H9 (cell line): ENCODE measurements at regions not wholly inside any gene's neighbourhood (a gene's known extent, or its start where the extent isn't known, plus 50 kb on each side); places are given as distances from the start of the nearest gene placed in this dataset.

ENCODE experiments used
- DNase-seq: peaks from one replicate; pipeline ENCODE4 v3.0.0-alpha.2; 2017
- H2AFZ ChIP-seq: one replicate; pipeline ENCODE4 v1.6.1; 2013; ENCODE audit warnings: mild to moderate bottlenecking, low read length, control low read depth, moderate library complexity
- H2AK5ac ChIP-seq: 2 replicates; pipeline ENCODE4 v1.6.1; 2013; ENCODE audit warnings: low read length, control low read depth, mixed read lengths; ENCODE audit not compliant: insufficient read length
- H2BK120ac ChIP-seq: one replicate; pipeline ENCODE4 v1.6.1; 2013; ENCODE audit warnings: low read depth, mild to moderate bottlenecking, low read length, control low read depth, inconsistent platforms; ENCODE audit not compliant: poor library complexity, severe bottlenecking
- H2BK12ac ChIP-seq: 2 replicates; pipeline ENCODE4 v1.6.1; 2013; ENCODE audit warnings: low read length, control low read depth, mixed read lengths, low read depth; ENCODE audit not compliant: insufficient read length
- H2BK15ac ChIP-seq: 2 replicates; pipeline ENCODE4 v1.6.1; 2013; ENCODE audit warnings: low read depth, low read length, control low read depth
- H2BK20ac ChIP-seq: one replicate; pipeline ENCODE4 v1.6.1; 2013; ENCODE audit warnings: low read depth, mild to moderate bottlenecking, low read length, control low read depth, inconsistent platforms; ENCODE audit not compliant: poor library complexity, severe bottlenecking
- H2BK5ac ChIP-seq: 2 replicates; pipeline ENCODE4 v1.6.1; 2013; ENCODE audit warnings: low read length, control low read depth, mixed read lengths; ENCODE audit not compliant: insufficient read length
- H3K14ac ChIP-seq: 2 replicates; pipeline ENCODE4 v1.6.1; 2013; ENCODE audit warnings: low read length, control low read depth; ENCODE audit not compliant: insufficient read depth
- H3K18ac ChIP-seq: 2 replicates; pipeline ENCODE4 v1.6.1; 2013; ENCODE audit warnings: low read depth, mild to moderate bottlenecking, mixed read lengths, low read length, control low read depth; ENCODE audit not compliant: insufficient read length
- H3K23ac ChIP-seq: 2 replicates; pipeline ENCODE4 v1.6.1; 2013; ENCODE audit warnings: low read length, control low read depth, mixed read lengths, low read depth; ENCODE audit not compliant: insufficient read length
- H3K23me2 ChIP-seq: 2 replicates; pipeline ENCODE4 v1.6.1; 2013; ENCODE audit warnings: low read depth, mild to moderate bottlenecking, mixed read lengths, low read length, control low read depth; ENCODE audit not compliant: insufficient read length, poor library complexity, severe bottlenecking
- H3K27ac ChIP-seq: 2 replicates; pipeline ENCODE4 v1.5.1; 2013; ENCODE audit warnings: low read length, control low read depth, mixed read lengths, low read depth; ENCODE audit not compliant: insufficient read length
- H3K27me3 ChIP-seq: 2 replicates; pipeline ENCODE4 v1.6.1; 2013; ENCODE audit warnings: low read length, control low read depth, inconsistent platforms; ENCODE audit not compliant: insufficient read depth
- H3K4ac ChIP-seq: 2 replicates; pipeline ENCODE4 v1.6.1; 2013; ENCODE audit warnings: low read depth, mild to moderate bottlenecking, control low read depth, inconsistent platforms, low read length, moderate library complexity
- H3K4me1 ChIP-seq: 2 replicates; pipeline ENCODE4 v1.6.1; 2013; ENCODE audit warnings: low read length, control low read depth, inconsistent platforms; ENCODE audit not compliant: insufficient read depth
- H3K4me2 ChIP-seq: 2 replicates; pipeline ENCODE4 v1.6.1; 2013; ENCODE audit warnings: low read length, control low read depth, mixed read lengths; ENCODE audit not compliant: insufficient read length, insufficient read depth
- H3K56ac ChIP-seq: 2 replicates; pipeline ENCODE4 v1.6.1; 2013; ENCODE audit warnings: low read depth, mild to moderate bottlenecking, mixed read lengths, low read length, control low read depth; ENCODE audit not compliant: insufficient read length
- H3K79me1 ChIP-seq: 2 replicates; pipeline ENCODE4 v1.6.1; 2013; ENCODE audit warnings: low read depth, mild to moderate bottlenecking, moderate library complexity, low read length, control low read depth, inconsistent platforms; ENCODE audit not compliant: insufficient read depth, poor library complexity, severe bottlenecking
- H3K79me2 ChIP-seq: 2 replicates; pipeline ENCODE4 v1.6.1; 2013; ENCODE audit warnings: low read length, control low read depth, inconsistent platforms; ENCODE audit not compliant: insufficient read depth
- H3K9ac ChIP-seq: 2 replicates; pipeline ENCODE4 v1.6.1; 2013; ENCODE audit warnings: low read length, control low read depth, mixed read lengths; ENCODE audit not compliant: insufficient read length; ENCODE audit errors: extremely low read depth
- H3K9me3 ChIP-seq: one replicate; pipeline ENCODE4 v1.6.1; 2013; ENCODE audit warnings: low read depth, low read length, inconsistent platforms; ENCODE audit not compliant: control insufficient read depth
- H3T11ph ChIP-seq: one replicate; pipeline ENCODE4 v1.6.1; 2013; ENCODE audit warnings: mild to moderate bottlenecking, low read length, control low read depth, inconsistent platforms
- H4K20me1 ChIP-seq: one replicate; pipeline ENCODE4 v1.6.1; 2013; ENCODE audit not compliant: control insufficient read depth, insufficient read length, insufficient read depth
- H4K5ac ChIP-seq: 2 replicates; pipeline ENCODE4 v1.6.1; 2013; ENCODE audit warnings: low read depth, mild to moderate bottlenecking, mixed read lengths, low read length, control low read depth; ENCODE audit not compliant: insufficient read length
- H4K8ac ChIP-seq: replicated peaks from 2 replicates; pipeline ENCODE4 v1.6.1; 2013; ENCODE audit warnings: low read length, control low read depth, mixed read lengths, low read depth; ENCODE audit not compliant: insufficient read length
- H4K91ac ChIP-seq: 2 replicates; pipeline ENCODE4 v1.6.1; 2013; ENCODE audit warnings: low read depth, mild to moderate bottlenecking, moderate library complexity, mixed read lengths, low read length, control low read depth; ENCODE audit not compliant: insufficient read length
- H3K27ac Mint-ChIP-seq, 3 experiments: 2 replicates in 2 of 3; 3 replicates in 1 of 3; pipeline ENCODE4 v1.8.0; 2020 to 2021; ENCODE audit warnings: mixed read lengths in 3 of 3, mild to moderate bottlenecking in 1 of 3, moderate library complexity in 1 of 3
- H3K27me3 Mint-ChIP-seq: 2 replicates; pipeline ENCODE4 v1.8.0; 2021; ENCODE audit warnings: low read depth, mild to moderate bottlenecking, moderate library complexity, mixed read lengths
- H3K36me3 Mint-ChIP-seq, 3 experiments: 2 replicates in 2 of 3; 3 replicates in 1 of 3; pipeline ENCODE4 v1.8.0; 2020 to 2021; ENCODE audit warnings: low read depth in 3 of 3, mixed read lengths in 3 of 3; ENCODE audit not compliant: insufficient read depth in 1 of 3
- H3K4me1 Mint-ChIP-seq, 2 experiments: 2 replicates each; pipeline ENCODE4 v1.8.0; 2020; ENCODE audit warnings: mixed read lengths in 2 of 2
- H3K4me3 Mint-ChIP-seq, 2 experiments: 2 replicates in 1 of 2; 3 replicates in 1 of 2; pipeline ENCODE4 v1.8.0; 2020 to 2021; ENCODE audit warnings: mild to moderate bottlenecking in 2 of 2, mixed read lengths in 2 of 2, moderate library complexity in 1 of 2
- H3K9me3 Mint-ChIP-seq, 2 experiments: 2 replicates in 1 of 2; 3 replicates in 1 of 2; pipeline ENCODE4 v1.8.0; 2020; ENCODE audit warnings: mild to moderate bottlenecking in 2 of 2, mixed read lengths in 2 of 2, moderate library complexity in 1 of 2
- WGBS: extraction: QIAGEN DNeasy Blood & Tissue Kit; methylation state at CpG from one replicate; pipeline ENCODE4 v1.1.7; 2013; ENCODE audit warnings: missing lambda C conversion rate, low lambda C conversion rate, mixed read lengths; ENCODE audit not compliant: insufficient read length; ENCODE audit errors: extremely low coverage; 5-methylcytosine and 5-hydroxymethylcytosine counted together
- TF ChIP-seq, protein P1 (sequence below): fragments of 200-600 bp; sonication (generic); conservative IDR thresholded peaks from 3 replicates; pipeline ENCODE4 v1.8.0; 2021; ENCODE audit warnings: antibody characterized with exemption, mild to moderate bottlenecking

- no peak overlapping the region for H3K14ac ChIP-seq
- no peak overlapping the region for H2BK5ac ChIP-seq
- no peak overlapping the region for H3K27ac Mint-ChIP-seq
- H3K9ac ChIP-seq: no peak overlapping the region
- no peaks in the 10 kb centered on the region for H3K9me3 ChIP-seq
- H3K27ac ChIP-seq: no peak overlapping the region
- WGBS: no CpG with 5 or more reads among the region's 2 CpGs
- no peak overlapping the region for H2BK15ac ChIP-seq
- H2BK20ac ChIP-seq: no peak overlapping the region
- H4K8ac ChIP-seq: no peak overlapping the region
- no peak overlapping the region for H2BK120ac ChIP-seq
- no peak overlapping the region for H4K5ac ChIP-seq
- no peak overlapping the region for H3K4me3 Mint-ChIP-seq
- peaks cover 0 to 4% (median under 1%) of the 10 kb centered on the region in 3 experiments; a peak in 2 of 7 replicates for H3K36me3 Mint-ChIP-seq
- H3K23ac ChIP-seq: no peak overlapping the region
- no peak overlapping the region for H3K4me2 ChIP-seq
- H3K9me3 Mint-ChIP-seq: no peaks in the 10 kb centered on the region; a peak in 2 of 5 replicates
- no peak overlapping the region for H2AK5ac ChIP-seq
- H3K4ac ChIP-seq: no peak overlapping the region
- no peak overlapping the region for H4K91ac ChIP-seq
- H3K27me3 ChIP-seq: no peaks in the 10 kb centered on the region
- H3K4me1 ChIP-seq: no peaks in the 10 kb centered on the region
- no peak overlapping the region for H3K56ac ChIP-seq
- no peak overlapping the region for H2BK12ac ChIP-seq
- no peak overlapping the region for H2AFZ ChIP-seq
- H3K4me1 Mint-ChIP-seq: no peaks in the 10 kb centered on the region
- H3K23me2 ChIP-seq: no peaks in the 10 kb centered on the region
- H3K79me1 ChIP-seq: no peaks in the 10 kb centered on the region
- TF ChIP-seq, protein P1, sequence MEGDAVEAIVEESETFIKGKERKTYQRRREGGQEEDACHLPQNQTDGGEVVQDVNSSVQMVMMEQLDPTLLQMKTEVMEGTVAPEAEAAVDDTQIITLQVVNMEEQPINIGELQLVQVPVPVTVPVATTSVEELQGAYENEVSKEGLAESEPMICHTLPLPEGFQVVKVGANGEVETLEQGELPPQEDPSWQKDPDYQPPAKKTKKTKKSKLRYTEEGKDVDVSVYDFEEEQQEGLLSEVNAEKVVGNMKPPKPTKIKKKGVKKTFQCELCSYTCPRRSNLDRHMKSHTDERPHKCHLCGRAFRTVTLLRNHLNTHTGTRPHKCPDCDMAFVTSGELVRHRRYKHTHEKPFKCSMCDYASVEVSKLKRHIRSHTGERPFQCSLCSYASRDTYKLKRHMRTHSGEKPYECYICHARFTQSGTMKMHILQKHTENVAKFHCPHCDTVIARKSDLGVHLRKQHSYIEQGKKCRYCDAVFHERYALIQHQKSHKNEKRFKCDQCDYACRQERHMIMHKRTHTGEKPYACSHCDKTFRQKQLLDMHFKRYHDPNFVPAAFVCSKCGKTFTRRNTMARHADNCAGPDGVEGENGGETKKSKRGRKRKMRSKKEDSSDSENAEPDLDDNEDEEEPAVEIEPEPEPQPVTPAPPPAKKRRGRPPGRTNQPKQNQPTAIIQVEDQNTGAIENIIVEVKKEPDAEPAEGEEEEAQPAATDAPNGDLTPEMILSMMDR: no peak
- H3T11ph ChIP-seq: no peak overlapping the region
- no peaks in the 10 kb centered on the region for H3K79me2 ChIP-seq
- no peaks in the 10 kb centered on the region for H4K20me1 ChIP-seq
- DNase-seq: no peak
- no peak overlapping the region for H3K18ac ChIP-seq
- H3K27me3 Mint-ChIP-seq: no peaks in the 10 kb centered on the region
These were observed 119.3 kb downstream of the PDHA2 start for GRCh38 chr4:95959182-95959581.
